Right atrium auricular region (tissue), 2 donors: ENCODE measurements at regions not wholly inside any gene's neighbourhood (a gene's known extent, or its start where the extent isn't known, plus 50 kb on each side); places are given as distances from the start of the nearest gene placed in this dataset.
A peak's percentile ranks its signal among the peaks of the same experiment; 100 is the strongest.

Source experiments
- DNase-seq: peaks from one replicate; pipeline ENCODE4 v3.0.0-alpha.2; 2019; ENCODE audit warnings: low spot score
- H3K27ac ChIP-seq, 2 donors: fragments of 200-600 bp; sonication (generic); 1 replicate in 1 of 2; 2 replicates in 1 of 2; pipeline ENCODE4 v1.5.1; 2016 to 2019
- H3K27me3 ChIP-seq, 2 donors: fragments of 200-600 bp; sonication (generic); one replicate each; pipeline versions ENCODE4 v1.5.1 to v1.6.0; 2017 to 2019
- H3K36me3 ChIP-seq: fragments of 200-600 bp; sonication (generic); one replicate; pipeline ENCODE4 v1.5.1; 2016
- H3K4me1 ChIP-seq, 2 donors: fragments of 200-600 bp; sonication (generic); one replicate each; pipeline versions ENCODE4 v1.5.1 to v1.6.0; 2017 to 2019
- H3K4me3 ChIP-seq, 2 donors: fragments of 200-600 bp; sonication (generic); 1 replicate in 1 of 2; 2 replicates in 1 of 2; pipeline ENCODE4 v1.5.1; 2017 to 2019; ENCODE audit warnings: mild to moderate bottlenecking in 1 of 2, moderate library complexity in 1 of 2
- H3K9me3 ChIP-seq, 2 donors: fragments of 200-600 bp; sonication (generic); one replicate each; pipeline ENCODE4 v1.5.1; 2019
- CTCF ChIP-seq, 2 donors: fragments of 200-600 bp; sonication (generic); IDR thresholded peaks; one replicate each; pipeline ENCODE4 v1.5.1; 2019; ENCODE audit warnings: antibody characterized with exemption in 2 of 2

GRCh38 chr1:94654459-94654858 lies 112.9 kb upstream of the F3 start:
- Histone ChIP-seq H3K9me3 (no peaks in the 10 kb centered on the region), H3K27ac (peak overlapping the region in 1 of 2 donors; percentile 88), H3K4me3 (no peak overlapping the region), H3K36me3 (no peaks in the 10 kb centered on the region), H3K27me3 (no peaks in the 10 kb centered on the region), H3K4me1 (peaks cover 0 to 23% of the 10 kb centered on the region in 2 donors)
- no peak for DNase-seq
- no peak for TF ChIP-seq CTCF (IDR thresholded peaks at IDR 0.05)

- Histone ChIP-seq H3K27me3 (no peaks in the 10 kb centered on the region), H3K4me1 (peaks cover 0 to 24% of the 10 kb centered on the region in 2 donors), H3K4me3 (no peak overlapping the region), H3K27ac (peak overlapping the region; percentile 47 to 88), H3K9me3 (no peaks in the 10 kb centered on the region), H3K36me3 (no peaks in the 10 kb centered on the region)
- no peak for DNase-seq
- TF ChIP-seq CTCF (IDR thresholded peaks at IDR 0.05): no peak
Observed at GRCh38 chr1:94654031-94654430, 112.5 kb upstream of the F3 start.

GRCh38 chr1:94653454-94653853 lies 111.9 kb upstream of the F3 start:
- TF ChIP-seq CTCF (IDR thresholded peaks at IDR 0.05): no peak
- Histone ChIP-seq H3K4me1 (peaks cover 0 to 24% of the 10 kb centered on the region in 2 donors), H3K4me3 (no peak overlapping the region)

DNA sequence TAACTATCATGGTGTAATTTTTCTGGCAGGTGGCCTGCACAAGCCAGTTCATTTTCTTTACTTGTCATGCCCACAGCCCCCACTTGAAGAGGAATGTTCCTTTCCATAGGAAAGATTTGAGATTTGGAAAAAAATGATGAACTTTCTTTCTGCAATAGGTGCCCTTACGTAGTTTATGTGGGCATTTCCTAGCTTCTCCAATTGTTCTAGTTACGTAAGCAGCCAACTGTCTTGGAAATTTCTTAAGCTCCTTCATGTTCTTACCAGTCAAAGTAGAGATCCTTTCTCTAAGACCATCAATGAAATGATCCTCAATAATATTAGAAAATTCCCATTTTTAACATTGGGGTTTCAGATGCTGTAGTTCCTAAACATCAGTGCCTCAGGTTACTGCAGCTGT lies 109.5 kb upstream of the F3 start:
- H3K4me3 ChIP-seq: no peak overlapping the region
- H3K27ac ChIP-seq: peak overlapping the region in 1 of 2 donors; percentile 88
- TF ChIP-seq CTCF (IDR thresholded peaks at IDR 0.05): no peak
- no peak for DNase-seq
- no peaks in the 10 kb centered on the region for H3K9me3 ChIP-seq
- H3K36me3 ChIP-seq: no peaks in the 10 kb centered on the region
- peaks cover 0 to 24% of the 10 kb centered on the region in 2 donors for H3K4me1 ChIP-seq
- H3K27me3 ChIP-seq: no peaks in the 10 kb centered on the region

More at GRCh38 chr1:94653454-94653853, 111.9 kb upstream of the F3 start:
- DNase-seq: no peak
- Histone ChIP-seq H3K9me3 (no peaks in the 10 kb centered on the region), H3K27ac (peak overlapping the region; percentile 47 to 88), H3K27me3 (no peaks in the 10 kb centered on the region), H3K36me3 (no peaks in the 10 kb centered on the region)

- no peak overlapping the region for H3K4me3 ChIP-seq
- no peak overlapping the region for H3K27ac ChIP-seq
- no peaks in the 10 kb centered on the region for H3K27me3 ChIP-seq
- no peak for DNase-seq
- H3K36me3 ChIP-seq: no peaks in the 10 kb centered on the region
- TF ChIP-seq CTCF (IDR thresholded peaks at IDR 0.05): no peak
- H3K4me1 ChIP-seq: peaks cover 0 to 24% of the 10 kb centered on the region in 2 donors
- H3K9me3 ChIP-seq: no peaks in the 10 kb centered on the region
Observed at GRCh38 chr1:94650301-94650700, 108.7 kb upstream of the F3 start.
